ENCODE measurements at regions not wholly inside any gene's neighbourhood (a gene's known extent, or its start where the extent isn't known, plus 50 kb on each side); places are given as distances from the start of the nearest gene placed in this dataset.
"Not testable (repeated sequence)": the region's sequence is repeated elsewhere in the genome, so short reads cannot be mapped to it uniquely, and the experiment has no call there.

GRCh38 chr4:3955321-3956164 lies 189.4 kb downstream of the ADRA2C start:
- peak; percentile 97 to 98 for DNase-seq (ENCODE audit: low read depth in 2 of 2)

DNA sequence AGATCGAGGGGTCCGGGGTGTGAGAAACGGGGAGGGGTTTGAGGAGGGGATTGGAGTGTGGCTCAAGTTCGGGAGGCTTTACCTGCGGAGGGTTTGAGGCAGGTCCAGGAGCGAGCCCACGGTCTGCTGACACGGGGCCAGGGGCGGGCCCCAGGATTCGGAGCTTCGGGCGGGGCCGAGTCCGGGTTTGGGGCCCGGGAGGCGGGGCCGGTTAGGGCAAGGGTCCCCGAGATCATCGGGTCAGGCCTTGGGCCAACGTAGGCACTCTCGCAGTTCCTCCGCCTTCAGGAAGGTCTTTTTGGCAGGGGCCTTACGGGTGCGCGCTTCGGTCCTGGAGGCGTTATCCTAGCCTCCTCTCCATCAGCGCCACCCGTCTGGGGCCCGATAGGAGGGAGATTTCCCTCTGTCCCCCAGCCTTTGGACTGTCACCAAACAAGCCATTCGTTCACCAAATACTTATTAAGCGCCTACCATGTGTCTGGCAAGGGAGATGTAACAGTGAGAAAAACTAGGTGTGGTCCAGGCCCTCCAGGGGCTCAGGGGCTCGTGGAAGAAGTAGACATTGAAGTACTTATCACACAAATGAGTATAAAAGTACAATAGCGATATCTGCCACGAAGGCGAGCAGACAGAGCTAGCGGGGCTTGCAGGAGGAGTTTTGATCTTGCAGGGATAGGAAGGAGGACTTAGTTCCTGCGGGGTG lies 190.1 kb downstream of the ADRA2C start:
- DNase-seq (ENCODE audit: low read depth in 2 of 2): not testable (repeated sequence)

DNA sequence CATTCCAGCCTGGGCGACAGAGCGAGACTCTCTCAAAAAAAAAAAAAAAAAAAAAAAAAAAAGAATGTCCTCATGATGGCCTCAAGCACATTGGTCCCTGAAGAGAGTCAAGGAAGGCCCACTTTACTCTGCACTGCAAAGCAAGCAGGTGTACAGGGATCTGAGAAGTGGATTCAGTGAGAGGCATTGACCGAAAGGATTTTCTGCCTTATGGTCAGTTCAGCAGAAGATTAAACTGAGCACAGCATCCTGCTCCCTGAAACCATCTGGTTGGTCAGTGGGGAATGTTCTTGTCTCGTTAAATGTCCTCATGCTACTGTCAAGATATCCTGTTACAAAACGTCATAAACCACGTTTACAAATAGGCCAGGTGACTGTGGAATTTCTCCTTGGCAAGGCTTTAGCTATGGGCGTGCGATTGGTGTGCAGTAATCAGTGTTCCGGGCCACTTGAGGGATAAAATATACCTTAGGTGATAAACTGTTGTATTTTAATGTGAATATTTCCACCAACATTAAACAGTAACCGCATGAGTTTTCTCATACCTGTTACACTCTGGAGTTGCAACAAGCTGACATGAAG lies 195.0 kb downstream of the ADRA2C start:
- DNase-seq (ENCODE audit: low read depth in 2 of 2): not testable (repeated sequence)

DNA sequence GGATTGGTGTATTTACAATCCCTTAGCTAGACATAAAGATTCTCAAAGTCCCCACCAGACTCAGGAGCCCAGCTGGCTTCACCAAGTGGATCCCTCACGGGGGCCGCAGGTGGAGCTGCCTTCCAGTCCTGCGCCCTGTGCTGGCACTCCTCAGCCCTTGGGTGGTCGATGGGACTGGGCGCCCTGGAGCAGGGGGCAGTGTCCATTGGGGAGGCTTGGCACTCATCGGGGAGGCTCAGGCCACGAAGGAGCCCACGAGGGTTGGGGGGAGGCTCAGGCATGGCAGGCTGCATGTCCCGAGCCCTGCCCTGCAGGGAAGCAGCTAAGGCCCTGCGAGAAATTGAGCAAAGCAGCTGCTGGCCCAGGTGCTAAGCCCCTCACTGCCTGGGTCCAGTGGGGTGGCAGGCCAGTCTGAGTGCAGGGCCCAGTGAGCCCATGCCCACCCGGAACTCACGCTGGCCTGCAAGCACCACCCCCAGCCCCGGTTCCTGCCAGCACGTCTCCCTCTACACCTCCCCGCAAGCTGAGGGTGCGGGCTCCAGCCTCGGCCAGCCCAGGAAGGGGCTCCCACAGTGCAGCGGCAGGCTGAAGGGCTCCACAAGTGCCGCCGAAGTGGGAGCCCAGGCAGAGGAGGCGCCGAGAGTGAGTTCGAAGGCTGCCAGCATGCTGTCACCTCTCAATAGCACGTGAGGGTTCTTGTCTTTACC lies 198.5 kb downstream of the ADRA2C start:
- not testable (repeated sequence) for DNase-seq (ENCODE audit: low read depth in 2 of 2)

GRCh38 chr4:3967204-3967603 lies 201.0 kb downstream of the ADRA2C start:
- not testable (repeated sequence) for DNase-seq (ENCODE audit: low read depth in 2 of 2)

DNA sequence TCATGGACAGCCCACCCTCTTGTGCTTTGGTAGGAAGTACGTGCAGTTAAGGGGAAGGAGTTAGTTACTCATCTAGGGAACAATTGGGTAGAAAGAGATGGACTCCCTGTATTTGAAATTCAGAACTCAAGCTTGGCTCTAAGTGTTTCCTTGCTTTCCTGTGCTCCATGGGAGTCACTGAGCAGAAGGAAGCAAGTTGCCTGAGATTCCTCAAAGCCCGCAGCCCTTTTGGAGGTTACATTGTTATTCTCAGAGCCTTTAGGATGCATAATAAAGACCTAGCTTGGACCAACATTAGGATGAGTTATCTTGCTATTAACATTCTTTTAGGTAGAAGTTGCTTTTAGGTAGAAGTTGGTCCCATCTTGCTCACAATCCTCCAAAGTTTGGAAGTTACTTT lies 206.4 kb downstream of the ADRA2C start:
- not testable (repeated sequence) for DNase-seq (ENCODE audit: low read depth in 2 of 2)

DNA sequence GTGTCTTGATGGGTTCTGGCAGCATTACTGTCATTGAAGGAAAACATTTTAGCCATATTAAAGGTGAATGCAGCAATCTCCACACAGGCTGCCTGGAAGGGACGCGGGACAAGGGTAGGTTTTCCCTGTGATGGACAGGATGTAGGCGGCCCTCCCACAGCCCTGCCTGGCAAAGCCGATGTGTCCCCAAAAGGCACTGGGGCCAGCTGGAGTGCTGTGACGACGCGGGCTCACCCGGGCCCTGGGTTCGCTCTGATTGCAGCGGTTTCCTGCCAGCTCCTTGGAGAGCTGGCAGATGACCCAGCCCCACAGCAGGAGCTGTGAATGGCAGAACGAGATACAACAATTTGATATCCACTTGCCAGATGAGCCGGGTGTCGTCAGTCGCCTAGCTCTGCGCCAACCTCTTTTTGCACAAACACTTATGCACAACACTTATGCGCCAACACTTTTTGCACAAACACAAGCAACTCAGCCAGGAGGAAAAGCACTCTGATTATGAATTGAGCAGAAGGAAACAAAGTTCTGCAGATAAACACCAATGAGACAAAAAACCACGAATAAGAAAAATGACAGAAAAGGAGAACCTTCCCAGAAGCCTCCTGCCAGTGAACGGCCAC lies 207.5 kb downstream of the ADRA2C start:
- not testable (repeated sequence) for DNase-seq (ENCODE audit: low read depth in 2 of 2)

- DNase-seq (ENCODE audit: low read depth in 2 of 2): not testable (repeated sequence)
Observed at GRCh38 chr4:3983518-3984125, 217.4 kb downstream of the ADRA2C start.

- DNase-seq (ENCODE audit: low read depth in 2 of 2): not testable (repeated sequence)
Observed at GRCh38 chr4:3984796-3985195, 218.6 kb downstream of the ADRA2C start.

- not testable (repeated sequence) for DNase-seq (ENCODE audit: low read depth in 2 of 2)
Observed at GRCh38 chr4:3986412-3986811, 220.2 kb downstream of the ADRA2C start.

GRCh38 chr4:3997386-3997785 lies 229.3 kb downstream of the OTOP1 start:
- not testable (repeated sequence) for DNase-seq (ENCODE audit: low read depth in 2 of 2)

- DNase-seq (ENCODE audit: low read depth in 2 of 2): not testable (repeated sequence)
Observed at GRCh38 chr4:4004036-4004435, 222.7 kb downstream of the OTOP1 start.

DNA sequence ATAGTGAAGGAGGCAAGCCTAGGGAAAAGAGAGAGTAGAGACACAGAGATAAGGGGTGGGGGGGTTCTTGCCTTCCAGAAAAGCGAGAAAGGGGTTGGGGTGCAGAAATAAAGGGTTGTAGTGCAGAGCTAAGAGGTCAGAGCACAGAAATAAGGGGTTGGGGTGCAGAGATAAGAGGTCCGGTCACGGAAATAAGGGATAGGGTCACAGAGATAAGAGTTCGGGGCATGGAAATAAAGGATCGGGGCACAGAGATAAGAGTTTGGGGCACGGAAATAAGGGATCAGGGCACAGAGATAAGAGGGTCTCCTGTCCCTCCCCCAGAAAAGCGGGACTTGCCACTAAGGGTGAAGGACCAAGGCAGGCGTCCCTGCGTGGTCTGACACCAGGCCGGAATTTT lies 222.0 kb downstream of the OTOP1 start:
- DNase-seq (ENCODE audit: low read depth in 2 of 2): not testable (repeated sequence)

- DNase-seq (ENCODE audit: low read depth in 2 of 2): not testable (repeated sequence)
Observed at GRCh38 chr4:4006356-4006755, 220.4 kb downstream of the OTOP1 start.

- DNase-seq (ENCODE audit: low read depth in 2 of 2): not testable (repeated sequence)
Observed at GRCh38 chr4:4019071-4019470, 207.7 kb downstream of the OTOP1 start.

DNA sequence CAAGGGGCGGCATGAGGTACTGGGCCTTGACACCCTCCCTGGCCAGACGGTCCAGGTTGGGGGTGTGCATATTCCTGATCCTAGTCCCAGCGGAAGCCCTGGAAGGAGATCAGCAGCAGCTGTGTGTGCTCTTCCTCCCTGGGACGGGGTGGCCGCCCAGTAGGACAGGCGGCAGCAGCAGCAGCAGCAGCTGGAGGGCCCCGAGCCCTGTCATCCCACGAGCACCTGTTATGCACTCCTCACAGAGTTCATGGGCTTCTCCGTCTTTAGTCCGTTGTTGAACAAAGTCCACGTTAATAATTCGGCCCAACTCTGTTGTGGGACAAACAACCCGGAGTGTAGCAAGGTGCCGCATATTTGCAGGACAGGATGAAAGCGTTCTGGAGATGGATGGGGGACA lies 205.6 kb downstream of the OTOP1 start:
- not testable (repeated sequence) for DNase-seq (ENCODE audit: low read depth in 2 of 2)

DNA sequence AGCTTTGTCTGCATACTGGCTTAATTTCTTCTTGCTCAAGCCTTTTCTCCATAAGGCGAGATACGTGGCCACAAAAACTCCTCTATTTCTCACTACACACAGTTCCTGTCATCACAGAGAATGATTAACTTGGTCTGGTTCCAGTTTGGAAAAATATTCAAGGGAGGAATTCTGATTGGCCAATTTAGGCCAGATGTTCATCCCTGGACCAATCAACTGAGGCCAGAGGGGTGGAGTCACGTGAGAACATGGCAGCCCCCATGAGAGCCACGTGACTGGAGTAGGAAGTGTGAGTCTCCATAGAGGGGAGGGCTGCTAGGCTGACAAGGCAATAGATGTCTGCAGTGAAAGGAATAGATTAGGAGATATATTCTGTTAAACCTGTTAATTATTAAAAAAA lies 200.0 kb downstream of the OTOP1 start:
- DNase-seq (ENCODE audit: low read depth in 2 of 2): not testable (repeated sequence)

GRCh38 chr4:4028752-4029151 lies 198.0 kb downstream of the OTOP1 start:
- DNase-seq (ENCODE audit: low read depth in 2 of 2): not testable (repeated sequence)

DNA sequence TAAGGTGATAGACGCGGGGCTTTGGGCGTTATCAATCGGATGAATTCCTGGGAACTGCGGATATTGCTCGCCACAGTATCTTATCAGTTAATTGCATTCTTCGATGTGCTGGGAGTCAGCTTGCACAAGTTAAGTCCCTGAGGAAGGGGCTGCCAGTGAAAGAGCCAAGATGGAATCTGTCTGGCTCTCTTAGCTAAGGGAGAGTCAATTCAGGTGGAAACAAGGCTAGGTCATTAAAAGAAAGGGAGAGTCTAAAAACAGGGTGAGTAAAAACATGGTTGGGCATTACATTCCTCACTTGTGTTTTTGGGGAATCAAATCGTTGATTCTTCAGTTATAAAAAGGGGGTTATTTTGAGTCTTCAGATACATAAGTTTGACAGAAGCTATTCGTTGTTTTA lies 196.2 kb downstream of the OTOP1 start:
- DNase-seq (ENCODE audit: low read depth in 2 of 2): not testable (repeated sequence)

- not testable (repeated sequence) for DNase-seq (ENCODE audit: low read depth in 2 of 2)
Observed at GRCh38 chr4:4031446-4032135, 195.1 kb downstream of the OTOP1 start.

Data from activated CD8-positive, alpha-beta memory T cell treated with anti-CD3 and anti-CD28 coated beads for 4 hours (primary cell).